AG04450 (cell line): ENCODE measurements at regions not wholly inside any gene's neighbourhood (a gene's known extent, or its start where the extent isn't known, plus 50 kb on each side); places are given as distances from the start of the nearest gene placed in this dataset.
"Not testable (repeated sequence)": the region's sequence is repeated elsewhere in the genome, so short reads cannot be mapped to it uniquely, and the experiment has no call there.

Experiments
- CTCF ChIA-PET: fragments of 300-600, 350-600 bp; formaldehyde crosslinking; extraction: SDS; loops from one replicate; lab custom pipeline; 2022; ENCODE audit warnings: antibody characterized with exemption, inconsistent platforms; lab: Charles Lee
- POLR2A ChIA-PET: fragments of 350-600 bp; formaldehyde crosslinking; extraction: SDS; loops from one replicate; lab custom pipeline; 2021; ENCODE audit warnings: antibody characterized with exemption, inconsistent platforms; lab: Yijun Ruan, JAX
- DNase-seq: peaks from one replicate; pipeline ENCODE4 v3.0.0-alpha.2; 2011; ENCODE audit warnings: low read depth, low spot score
- H3K27ac ChIP-seq: one replicate; pipeline ENCODE4 v1.5.1; 2012; ENCODE audit warnings: low read depth, low read length, control low read depth
- H3K27me3 ChIP-seq: one replicate; pipeline ENCODE4 v1.6.0; 2012; ENCODE audit warnings: low read length; ENCODE audit not compliant: control insufficient read depth, insufficient read depth
- H3K4me3 ChIP-seq: 2 replicates; pipeline ENCODE4 v1.5.1; 2011; ENCODE audit warnings: mild to moderate bottlenecking, low read depth, low read length, control low read depth
- H3K9me3 ChIP-seq: 2 replicates; pipeline ENCODE4 v1.5.1; 2012; ENCODE audit warnings: low read length; ENCODE audit not compliant: control insufficient read depth, insufficient read depth
- CTCF ChIP-seq: IDR thresholded peaks from 2 replicates; pipeline ENCODE4 v1.5.1; 2011; ENCODE audit warnings: low read depth, low read length, control low read depth, inconsistent platforms

GRCh38 chr21:31592963-31593560 lies 66.4 kb upstream of the SOD1 start:
- ChIA-PET POLR2A (no interaction called here), CTCF (interaction anchor here (3.5 kb wide), 1 partner anchor 12 kb away, joined by 16 read pairs; no protein-coding TSS in a partner anchor)
- DNase-seq, result no peak
- no peak for TF ChIP-seq CTCF
- Histone ChIP-seq H3K27me3 (no peaks in the 10 kb centered on the region), H3K4me3 (no peak overlapping the region), H3K9me3 (no peaks in the 10 kb centered on the region), H3K27ac (no peak overlapping the region)

DNA sequence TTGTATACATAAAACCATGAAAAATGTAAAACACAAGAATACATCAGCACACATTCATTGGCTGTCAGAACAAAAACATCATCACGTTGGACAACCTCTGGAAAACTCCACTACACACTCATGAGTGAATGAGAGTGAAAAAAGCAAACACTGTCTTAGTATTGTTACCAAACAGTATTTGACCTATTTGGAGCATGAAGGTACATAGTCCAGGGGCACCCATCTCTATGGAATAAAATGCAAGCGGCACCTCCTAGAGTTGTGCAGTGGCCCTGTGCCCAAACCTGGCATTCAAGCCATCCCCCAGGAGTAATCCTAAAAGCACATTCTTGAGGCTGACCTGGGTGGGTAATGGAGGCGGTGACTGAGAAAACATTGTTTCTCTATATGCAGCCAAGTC lies 67.0 kb upstream of the SOD1 start:
- no peaks in the 10 kb centered on the region for H3K27me3 ChIP-seq
- no peak for TF ChIP-seq CTCF
- POLR2A ChIA-PET, result no interaction called here
- CTCF ChIA-PET, result interaction anchor here (3.5 kb wide), 1 partner anchor 11 kb away, joined by 16 read pairs; no protein-coding TSS in a partner anchor
- no peak overlapping the region for H3K4me3 ChIP-seq
- H3K27ac ChIP-seq, result no peak overlapping the region
- DNase-seq, result no peak
- H3K9me3 ChIP-seq, result no peaks in the 10 kb centered on the region

GRCh38 chr21:31589820-31590219 lies 69.7 kb upstream of the SOD1 start:
- H3K27ac ChIP-seq, result no peak overlapping the region
- no peak overlapping the region for H3K4me3 ChIP-seq
- no peak for DNase-seq
- TF ChIP-seq CTCF, result no peak
- CTCF ChIA-PET, result interaction anchor here (3.5 kb wide), 1 partner anchor 8 kb away, joined by 16 read pairs; no protein-coding TSS in a partner anchor
- H3K27me3 ChIP-seq, result no peaks in the 10 kb centered on the region
- POLR2A ChIA-PET, result no interaction called here
- no peaks in the 10 kb centered on the region for H3K9me3 ChIP-seq

- Histone ChIP-seq H3K4me3 (no peak overlapping the region), H3K9me3 (no peaks in the 10 kb centered on the region), H3K27me3 (peaks cover 2% of the 10 kb centered on the region), H3K27ac (no peak overlapping the region)
- TF ChIP-seq CTCF, result no peak
- CTCF ChIA-PET, result interaction anchor here (1.7 kb wide), 1 partner anchor 387 kb away, joined by 6 read pairs; no protein-coding TSS in a partner anchor
- POLR2A ChIA-PET, result no interaction called here
- DNase-seq, result no peak
Measured at GRCh38 chr21:31586118-31586517, 73.4 kb upstream of the SOD1 start.

- H3K9me3 ChIP-seq, DNase-seq, H3K27ac ChIP-seq, H3K4me3 ChIP-seq, POLR2A ChIA-PET, H3K27me3 ChIP-seq: not testable (repeated sequence)
- CTCF ChIA-PET, result interaction anchor here (1.5 to 8.7 kb wide), 2 partner anchors 20 to 388 kb away, joined by 5 to 329 read pairs; no protein-coding TSS in a partner anchor
Measured at GRCh38 chr21:31583937-31584336, 75.6 kb upstream of the SOD1 start.
